ENCODE measurements at regions not wholly inside any gene's neighbourhood (a gene's known extent, or its start where the extent isn't known, plus 50 kb on each side); places are given as distances from the start of the nearest gene placed in this dataset.

DNA sequence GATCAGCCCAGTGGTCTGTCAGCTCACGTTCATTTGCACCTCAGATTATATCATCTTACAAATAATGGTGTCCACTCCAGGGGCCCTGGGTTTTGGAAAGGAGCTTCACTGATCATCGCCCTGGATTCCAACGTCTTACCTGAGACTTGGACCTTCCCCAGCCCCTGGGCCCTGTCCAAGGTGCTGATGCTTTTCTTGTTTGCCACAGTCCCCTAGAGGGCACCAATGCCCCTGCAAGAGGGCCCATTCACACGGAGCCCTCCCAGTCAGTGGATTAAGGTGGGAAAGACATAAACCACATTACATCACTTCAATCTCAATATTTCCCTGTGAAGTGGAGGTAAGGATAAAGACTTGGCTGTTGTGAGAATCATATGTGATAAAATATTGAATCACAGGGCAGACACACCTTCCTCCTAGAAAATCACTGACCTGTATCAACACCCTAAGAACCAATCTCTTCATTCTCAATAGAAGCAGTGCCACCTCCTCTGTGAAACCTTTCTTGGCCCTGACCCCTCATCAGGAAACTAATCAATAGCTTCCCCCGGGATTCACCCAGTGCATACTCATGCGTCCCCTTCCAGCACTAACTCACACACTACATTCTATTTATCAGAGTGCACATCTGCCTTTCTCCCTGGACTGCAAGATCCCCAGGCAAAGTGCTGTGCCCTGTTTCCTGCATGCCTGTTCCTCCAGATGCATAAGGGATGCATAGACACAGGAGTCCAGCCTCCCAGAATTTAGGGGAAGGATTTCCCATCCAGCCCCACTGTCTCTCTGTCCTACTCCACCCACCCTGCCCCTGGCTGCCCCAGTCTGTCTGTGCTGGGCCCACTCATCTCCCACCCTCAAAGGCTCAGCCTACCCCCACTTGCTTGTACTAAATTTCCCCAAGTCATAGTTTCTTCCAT lies 167.0 kb downstream of the BUD13 start (continued):
- TF ChIP-seq ASH2L (IDR thresholded peaks at IDR 0.05; ENCODE audit: insufficient read length, low read depth, low read length) = no peak
- TF ChIP-seq ZNF34 (CRISPR knock-in tag; IDR thresholded peaks at IDR 0.05; ENCODE audit: borderline replicate concordance) = no peak
- TF ChIP-seq GLI4 (CRISPR knock-in tag; IDR thresholded peaks at IDR 0.05; ENCODE audit: borderline replicate concordance) = no peak
- no peak for TF ChIP-seq ZNF747 (CRISPR knock-in tag; IDR thresholded peaks at IDR 0.05; ENCODE audit: borderline replicate concordance)
- TF ChIP-seq, protein P1, sequence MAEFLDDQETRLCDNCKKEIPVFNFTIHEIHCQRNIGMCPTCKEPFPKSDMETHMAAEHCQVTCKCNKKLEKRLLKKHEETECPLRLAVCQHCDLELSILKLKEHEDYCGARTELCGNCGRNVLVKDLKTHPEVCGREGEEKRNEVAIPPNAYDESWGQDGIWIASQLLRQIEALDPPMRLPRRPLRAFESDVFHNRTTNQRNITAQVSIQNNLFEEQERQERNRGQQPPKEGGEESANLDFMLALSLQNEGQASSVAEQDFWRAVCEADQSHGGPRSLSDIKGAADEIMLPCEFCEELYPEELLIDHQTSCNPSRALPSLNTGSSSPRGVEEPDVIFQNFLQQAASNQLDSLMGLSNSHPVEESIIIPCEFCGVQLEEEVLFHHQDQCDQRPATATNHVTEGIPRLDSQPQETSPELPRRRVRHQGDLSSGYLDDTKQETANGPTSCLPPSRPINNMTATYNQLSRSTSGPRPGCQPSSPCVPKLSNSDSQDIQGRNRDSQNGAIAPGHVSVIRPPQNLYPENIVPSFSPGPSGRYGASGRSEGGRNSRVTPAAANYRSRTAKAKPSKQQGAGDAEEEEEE (CRISPR knock-in tag; IDR thresholded peaks at IDR 0.05; ENCODE audit: borderline replicate concordance) = no peak
- TF ChIP-seq, protein P2, sequence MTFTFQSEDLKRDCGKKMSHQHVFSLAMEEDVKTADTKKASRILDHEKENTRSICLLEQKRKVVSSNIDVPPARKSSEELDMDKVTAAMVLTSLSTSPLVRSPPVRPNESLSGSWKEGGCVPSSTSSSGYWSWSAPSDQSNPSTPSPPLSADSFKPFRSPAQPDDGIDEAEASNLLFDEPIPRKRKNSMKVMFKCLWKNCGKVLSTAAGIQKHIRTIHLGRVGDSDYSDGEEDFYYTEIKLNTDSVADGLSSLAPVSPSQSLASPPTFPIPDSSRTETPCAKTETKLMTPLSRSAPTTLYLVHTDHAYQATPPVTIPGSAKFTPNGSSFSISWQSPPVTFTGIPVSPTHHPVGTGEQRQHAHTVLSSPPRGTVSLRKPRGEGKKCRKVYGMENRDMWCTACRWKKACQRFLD (CRISPR knock-in tag; IDR thresholded peaks at IDR 0.05; ENCODE audit: borderline replicate concordance) = no peak
- TF ChIP-seq BHLHE40 (IDR thresholded peaks at IDR 0.05; ENCODE audit: low read length) = no peak
- TF ChIP-seq HMG20B (CRISPR knock-in tag; conservative IDR thresholded peaks at IDR 0.05) = peak; percentile 55; the same call in 1 of the 2 replicates
- TF ChIP-seq ZNF619 (CRISPR knock-in tag; IDR thresholded peaks at IDR 0.05) = no peak
- no peak for TF ChIP-seq KAT2B (IDR thresholded peaks at IDR 0.05; ENCODE audit: borderline replicate concordance, low read depth, low read length)
- TF ChIP-seq, protein P3, sequence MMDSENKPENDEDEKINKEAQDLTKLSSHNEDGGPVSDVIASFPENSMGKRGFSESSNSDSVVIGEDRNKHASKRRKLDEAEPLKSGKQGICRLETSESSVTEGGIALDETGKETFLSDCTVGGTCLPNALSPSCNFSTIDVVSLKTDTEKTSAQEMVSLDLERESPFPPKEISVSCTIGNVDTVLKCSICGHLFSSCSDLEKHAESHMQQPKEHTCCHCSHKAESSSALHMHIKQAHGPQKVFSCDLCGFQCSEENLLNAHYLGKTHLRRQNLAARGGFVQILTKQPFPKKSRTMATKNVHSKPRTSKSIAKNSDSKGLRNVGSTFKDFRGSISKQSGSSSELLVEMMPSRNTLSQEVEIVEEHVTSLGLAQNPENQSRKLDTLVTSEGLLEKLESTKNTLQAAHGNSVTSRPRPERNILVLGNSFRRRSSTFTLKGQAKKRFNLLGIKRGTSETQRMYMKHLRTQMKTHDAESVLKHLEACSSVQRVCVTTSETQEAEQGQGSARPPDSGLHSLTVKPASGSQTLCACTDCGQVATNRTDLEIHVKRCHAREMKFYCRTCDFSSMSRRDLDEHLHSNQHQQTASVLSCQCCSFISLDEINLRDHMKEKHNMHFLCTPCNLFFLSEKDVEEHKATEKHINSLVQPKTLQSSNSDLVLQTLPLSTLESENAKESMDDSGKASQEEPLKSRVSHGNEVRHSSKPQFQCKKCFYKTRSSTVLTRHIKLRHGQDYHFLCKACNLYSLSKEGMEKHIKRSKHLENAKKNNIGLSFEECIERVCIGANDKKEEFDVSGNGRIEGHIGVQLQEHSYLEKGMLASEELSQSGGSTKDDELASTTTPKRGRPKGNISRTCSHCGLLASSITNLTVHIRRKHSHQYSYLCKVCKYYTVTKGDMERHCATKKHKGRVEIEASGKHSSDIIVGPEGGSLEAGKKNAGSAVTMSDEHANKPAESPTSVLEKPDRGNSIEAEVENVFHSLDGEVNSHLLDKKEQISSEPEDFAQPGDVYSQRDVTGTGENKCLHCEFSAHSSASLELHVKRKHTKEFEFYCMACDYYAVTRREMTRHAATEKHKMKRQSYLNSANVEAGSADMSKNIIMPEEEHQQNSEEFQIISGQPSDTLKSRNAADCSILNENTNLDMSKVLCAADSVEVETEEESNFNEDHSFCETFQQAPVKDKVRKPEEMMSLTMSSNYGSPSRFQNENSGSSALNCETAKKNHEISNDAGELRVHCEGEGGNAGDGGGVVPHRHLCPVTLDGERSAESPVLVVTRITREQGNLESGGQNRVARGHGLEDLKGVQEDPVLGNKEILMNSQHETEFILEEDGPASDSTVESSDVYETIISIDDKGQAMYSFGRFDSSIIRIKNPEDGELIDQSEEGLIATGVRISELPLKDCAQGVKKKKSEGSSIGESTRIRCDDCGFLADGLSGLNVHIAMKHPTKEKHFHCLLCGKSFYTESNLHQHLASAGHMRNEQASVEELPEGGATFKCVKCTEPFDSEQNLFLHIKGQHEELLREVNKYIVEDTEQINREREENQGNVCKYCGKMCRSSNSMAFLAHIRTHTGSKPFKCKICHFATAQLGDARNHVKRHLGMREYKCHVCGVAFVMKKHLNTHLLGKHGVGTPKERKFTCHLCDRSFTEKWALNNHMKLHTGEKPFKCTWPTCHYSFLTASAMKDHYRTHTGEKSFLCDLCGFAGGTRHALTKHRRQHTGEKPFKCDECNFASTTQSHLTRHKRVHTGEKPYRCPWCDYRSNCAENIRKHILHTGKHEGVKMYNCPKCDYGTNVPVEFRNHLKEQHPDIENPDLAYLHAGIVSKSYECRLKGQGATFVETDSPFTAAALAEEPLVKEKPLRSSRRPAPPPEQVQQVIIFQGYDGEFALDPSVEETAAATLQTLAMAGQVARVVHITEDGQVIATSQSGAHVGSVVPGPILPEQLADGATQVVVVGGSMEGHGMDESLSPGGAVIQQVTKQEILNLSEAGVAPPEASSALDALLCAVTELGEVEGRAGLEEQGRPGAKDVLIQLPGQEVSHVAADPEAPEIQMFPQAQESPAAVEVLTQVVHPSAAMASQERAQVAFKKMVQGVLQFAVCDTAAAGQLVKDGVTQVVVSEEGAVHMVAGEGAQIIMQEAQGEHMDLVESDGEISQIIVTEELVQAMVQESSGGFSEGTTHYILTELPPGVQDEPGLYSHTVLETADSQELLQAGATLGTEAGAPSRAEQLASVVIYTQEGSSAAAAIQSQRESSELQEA (CRISPR knock-in tag; IDR thresholded peaks at IDR 0.05; ENCODE audit: not compliant biosample characterization) = no peak
- TF ChIP-seq ZNF841 (CRISPR knock-in tag; IDR thresholded peaks at IDR 0.05; ENCODE audit: borderline replicate concordance) = no peak
- TF ChIP-seq ZNF660 (CRISPR knock-in tag; IDR thresholded peaks at IDR 0.05; ENCODE audit: borderline replicate concordance, low read depth) = no peak
- peak; percentile 70; the same call in 1 of the 2 replicates for TF ChIP-seq ZNF773 (CRISPR knock-in tag; IDR thresholded peaks at IDR 0.05; ENCODE audit: borderline replicate concordance)
- no peak for TF ChIP-seq ZNF350 (CRISPR knock-in tag; IDR thresholded peaks at IDR 0.05; ENCODE audit: borderline replicate concordance, low read depth)
- TF ChIP-seq ZNF33A (CRISPR knock-in tag; IDR thresholded peaks at IDR 0.05; ENCODE audit: borderline replicate concordance) = no peak

Measured in HepG2 (cell line).